AG04450 (cell line): ENCODE measurements at regions not wholly inside any gene's neighbourhood (a gene's known extent, or its start where the extent isn't known, plus 50 kb on each side); places are given as distances from the start of the nearest gene placed in this dataset.

ENCODE experiments used
- CTCF ChIA-PET: fragments of 300-600, 350-600 bp; formaldehyde crosslinking; extraction: SDS; loops from one replicate; lab custom pipeline; 2022; ENCODE audit warnings: antibody characterized with exemption, inconsistent platforms; lab: Charles Lee
- POLR2A ChIA-PET: fragments of 350-600 bp; formaldehyde crosslinking; extraction: SDS; loops from one replicate; lab custom pipeline; 2021; ENCODE audit warnings: antibody characterized with exemption, inconsistent platforms; lab: Yijun Ruan, JAX
- DNase-seq: peaks from one replicate; pipeline ENCODE4 v3.0.0-alpha.2; 2011; ENCODE audit warnings: low read depth, low spot score
- H3K27ac ChIP-seq: one replicate; pipeline ENCODE4 v1.5.1; 2012; ENCODE audit warnings: low read depth, low read length, control low read depth
- H3K27me3 ChIP-seq: one replicate; pipeline ENCODE4 v1.6.0; 2012; ENCODE audit warnings: low read length; ENCODE audit not compliant: control insufficient read depth, insufficient read depth
- H3K4me3 ChIP-seq: 2 replicates; pipeline ENCODE4 v1.5.1; 2011; ENCODE audit warnings: mild to moderate bottlenecking, low read depth, low read length, control low read depth
- H3K9me3 ChIP-seq: 2 replicates; pipeline ENCODE4 v1.5.1; 2012; ENCODE audit warnings: low read length; ENCODE audit not compliant: control insufficient read depth, insufficient read depth
- TF ChIP-seq, protein P1 (sequence below): IDR thresholded peaks from 2 replicates; pipeline ENCODE4 v1.5.1; 2011; ENCODE audit warnings: low read depth, low read length, control low read depth, inconsistent platforms

DNA sequence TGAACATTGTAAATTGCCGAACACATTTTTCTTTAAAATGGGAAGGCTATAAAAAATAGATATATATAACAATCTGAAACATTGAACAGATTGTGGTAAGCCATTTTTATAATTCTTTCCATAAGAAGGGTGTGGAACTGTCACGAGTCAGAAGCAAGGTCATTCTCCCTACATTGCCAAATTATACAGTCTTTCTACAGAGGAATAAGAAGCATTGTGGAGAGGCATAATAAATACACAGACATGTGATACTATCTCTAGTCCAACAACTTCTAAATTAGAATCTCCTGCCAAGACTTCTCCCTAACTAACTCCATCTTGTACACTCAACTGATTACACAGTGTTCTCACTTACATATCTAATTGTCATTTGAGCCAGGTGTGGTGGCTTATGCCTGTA is 227.9 kb downstream of the CENPF start:
- TF ChIP-seq, protein P1, sequence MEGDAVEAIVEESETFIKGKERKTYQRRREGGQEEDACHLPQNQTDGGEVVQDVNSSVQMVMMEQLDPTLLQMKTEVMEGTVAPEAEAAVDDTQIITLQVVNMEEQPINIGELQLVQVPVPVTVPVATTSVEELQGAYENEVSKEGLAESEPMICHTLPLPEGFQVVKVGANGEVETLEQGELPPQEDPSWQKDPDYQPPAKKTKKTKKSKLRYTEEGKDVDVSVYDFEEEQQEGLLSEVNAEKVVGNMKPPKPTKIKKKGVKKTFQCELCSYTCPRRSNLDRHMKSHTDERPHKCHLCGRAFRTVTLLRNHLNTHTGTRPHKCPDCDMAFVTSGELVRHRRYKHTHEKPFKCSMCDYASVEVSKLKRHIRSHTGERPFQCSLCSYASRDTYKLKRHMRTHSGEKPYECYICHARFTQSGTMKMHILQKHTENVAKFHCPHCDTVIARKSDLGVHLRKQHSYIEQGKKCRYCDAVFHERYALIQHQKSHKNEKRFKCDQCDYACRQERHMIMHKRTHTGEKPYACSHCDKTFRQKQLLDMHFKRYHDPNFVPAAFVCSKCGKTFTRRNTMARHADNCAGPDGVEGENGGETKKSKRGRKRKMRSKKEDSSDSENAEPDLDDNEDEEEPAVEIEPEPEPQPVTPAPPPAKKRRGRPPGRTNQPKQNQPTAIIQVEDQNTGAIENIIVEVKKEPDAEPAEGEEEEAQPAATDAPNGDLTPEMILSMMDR: no peak
- Histone ChIP-seq H3K27ac (no peak overlapping the region), H3K27me3 (no peaks in the 10 kb centered on the region), H3K9me3 (no peaks in the 10 kb centered on the region), H3K4me3 (no peak overlapping the region)
- POLR2A ChIA-PET: no interaction called here
- DNase-seq: no peak
- CTCF ChIA-PET: no interaction called here

DNA sequence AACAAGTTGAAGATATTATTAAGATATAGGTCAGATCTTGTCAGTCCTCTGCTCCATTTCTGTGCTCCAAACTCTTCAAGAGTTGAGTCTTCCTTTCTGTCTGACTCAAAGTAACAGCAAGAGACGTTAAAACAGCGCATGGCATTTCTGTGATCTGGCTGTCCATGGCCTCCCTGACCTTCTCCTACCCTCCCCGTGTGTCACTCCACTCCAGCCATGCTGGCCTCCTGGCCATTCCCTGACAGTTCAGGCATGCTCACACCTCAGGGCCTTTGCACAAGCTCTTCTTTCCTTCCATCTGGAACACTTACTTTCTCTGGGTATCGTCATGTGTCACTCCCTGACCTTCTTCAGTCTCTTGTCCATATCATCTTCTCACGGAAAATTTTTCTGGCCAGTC is 229.0 kb downstream of the CENPF start:
- H3K27ac ChIP-seq: no peak overlapping the region
- ChIA-PET CTCF (no interaction called here), POLR2A (no interaction called here)
- DNase-seq: no peak
- TF ChIP-seq, protein P1: no peak
- no peaks in the 10 kb centered on the region for H3K27me3 ChIP-seq
- no peak overlapping the region for H3K4me3 ChIP-seq
- no peaks in the 10 kb centered on the region for H3K9me3 ChIP-seq

DNA sequence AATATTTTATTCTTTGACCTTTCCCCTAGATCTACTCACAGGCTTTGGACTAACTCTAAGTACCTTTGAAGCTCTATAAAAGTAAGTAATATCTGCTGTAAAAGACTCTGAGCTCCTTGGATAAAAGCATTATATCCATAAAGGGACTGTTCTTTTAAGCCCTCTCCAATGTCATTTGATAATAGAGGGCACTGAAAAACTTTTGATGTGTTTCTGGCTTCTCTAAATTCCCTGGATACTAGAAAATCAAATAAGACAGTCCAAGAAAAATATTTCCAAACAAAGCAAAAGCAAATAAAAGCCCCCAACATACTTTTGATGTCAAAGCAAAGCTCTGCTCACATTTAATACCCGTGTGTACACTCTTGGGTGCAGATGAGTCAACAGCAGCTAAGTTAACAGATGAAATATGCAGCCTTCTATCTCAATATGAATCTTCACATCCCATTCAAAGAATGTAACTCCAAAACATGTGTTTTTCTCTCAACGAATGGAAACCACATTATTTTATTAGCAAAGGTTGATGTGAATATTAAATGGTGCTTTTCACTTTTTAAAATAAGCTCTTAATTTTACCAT is 230.3 kb downstream of the CENPF start:
- ChIA-PET POLR2A (no interaction called here), CTCF (interaction anchor here (0.7 kb wide), 1 partner anchor 173 kb away, joined by 3 read pairs; no protein-coding TSS in a partner anchor)
- no peak for DNase-seq
- Histone ChIP-seq H3K27ac (no peak overlapping the region), H3K9me3 (no peaks in the 10 kb centered on the region), H3K27me3 (no peaks in the 10 kb centered on the region), H3K4me3 (no peak overlapping the region)
- TF ChIP-seq, protein P1: no peak

DNA sequence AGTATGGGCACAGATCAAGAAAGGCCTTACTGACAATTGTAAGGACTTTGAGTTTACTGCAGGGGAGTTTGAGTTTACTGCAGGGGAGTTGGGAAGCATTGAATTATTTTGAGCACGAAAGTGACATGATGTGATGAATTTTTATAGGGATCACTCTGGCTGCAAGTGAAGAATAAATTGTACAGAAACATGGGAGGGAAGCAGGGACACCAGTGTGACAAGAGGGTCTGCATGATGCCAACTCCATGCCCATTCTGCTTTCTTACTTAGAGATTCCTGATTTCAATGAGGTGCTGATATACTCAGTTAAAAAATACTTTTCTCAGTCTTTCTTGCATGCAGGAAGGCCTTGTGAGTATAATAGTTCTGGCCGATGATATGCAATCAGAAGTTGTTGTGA is 234.4 kb downstream of the CENPF start:
- Histone ChIP-seq H3K27me3 (no peaks in the 10 kb centered on the region), H3K27ac (no peak overlapping the region), H3K4me3 (no peak overlapping the region), H3K9me3 (no peaks in the 10 kb centered on the region)
- ChIA-PET CTCF (no interaction called here), POLR2A (no interaction called here)
- DNase-seq: no peak
- TF ChIP-seq, protein P1: no peak

- POLR2A ChIA-PET: no interaction called here
- TF ChIP-seq, protein P1: no peak
- H3K9me3 ChIP-seq: no peaks in the 10 kb centered on the region
- no peak for DNase-seq
- no peak overlapping the region for H3K27ac ChIP-seq
- CTCF ChIA-PET: no interaction called here
- no peaks in the 10 kb centered on the region for H3K27me3 ChIP-seq
- H3K4me3 ChIP-seq: no peak overlapping the region
Observed at GRCh38 chr1:214838351-214838750, 235.4 kb downstream of the CENPF start.
